NCI-H345 treated with DMSO at 0.1 percent for 48 hours (cell line): ENCODE measurements at regions not wholly inside any gene's neighbourhood (a gene's known extent, or its start where the extent isn't known, plus 50 kb on each side); places are given as distances from the start of the nearest gene placed in this dataset.
"Not testable (repeated sequence)": the region's sequence is repeated elsewhere in the genome, so short reads cannot be mapped to it uniquely, and the experiment has no call there.

ENCODE experiments used
- DNase-seq: peaks from one replicate; lab custom pipeline; 2025; ENCODE audit not compliant: unreplicated experiment; lab: John Stamatoyannopoulos, UW

- DNase-seq = no peak
These were observed 146.9 kb upstream of the POGK start for GRCh38 chr1:166692346-166692745.

- no peak for DNase-seq
These were observed 146.1 kb upstream of the POGK start for GRCh38 chr1:166693158-166693557.

- no peak for DNase-seq
These were observed 145.5 kb upstream of the POGK start for GRCh38 chr1:166693673-166694297.

- peak; percentile 25 for DNase-seq
These were observed 144.2 kb upstream of the POGK start for GRCh38 chr1:166695115-166695514.

- not testable (repeated sequence) for DNase-seq
These were observed 143.4 kb upstream of the POGK start for GRCh38 chr1:166695834-166696233.

- DNase-seq = no peak
These were observed 140.5 kb upstream of the POGK start for GRCh38 chr1:166698771-166699170.

GRCh38 chr1:166699613-166700012 is 139.7 kb upstream of the POGK start:
- no peak for DNase-seq

GRCh38 chr1:166700696-166701095 is 138.6 kb upstream of the POGK start:
- DNase-seq = no peak

GRCh38 chr1:166701603-166702100 is 137.6 kb upstream of the POGK start:
- DNase-seq = no peak

- no peak for DNase-seq
These were observed 136.1 kb upstream of the POGK start for GRCh38 chr1:166703141-166703540.

GRCh38 chr1:166703726-166704462 is 135.4 kb upstream of the POGK start:
- DNase-seq = no peak

GRCh38 chr1:166705376-166706289 is 133.6 kb upstream of the POGK start:
- no peak for DNase-seq

GRCh38 chr1:166716620-166717019 is 122.7 kb upstream of the POGK start:
- no peak for DNase-seq

- DNase-seq = no peak
These were observed 118.1 kb upstream of the POGK start for GRCh38 chr1:166721145-166721544.

- DNase-seq = no peak
These were observed 108.9 kb upstream of the POGK start for GRCh38 chr1:166730299-166730888.

GRCh38 chr1:166738140-166738539 is 101.1 kb upstream of the POGK start:
- no peak for DNase-seq

GRCh38 chr1:166738873-166739272 is 100.4 kb upstream of the POGK start:
- no peak for DNase-seq

- no peak for DNase-seq
These were observed 98.5 kb upstream of the POGK start for GRCh38 chr1:166740668-166741276.

GRCh38 chr1:166763318-166763717 is 76.0 kb upstream of the POGK start:
- no peak for DNase-seq

- DNase-seq = no peak
These were observed 72.3 kb upstream of the POGK start for GRCh38 chr1:166766942-166767341.

GRCh38 chr1:166784646-166785045 is 54.6 kb upstream of the POGK start:
- DNase-seq = not testable (repeated sequence)
